T47D (cell line): ENCODE measurements at regions not wholly inside any gene's neighbourhood (a gene's known extent, or its start where the extent isn't known, plus 50 kb on each side); places are given as distances from the start of the nearest gene placed in this dataset.

Experiments used
- DNase-seq, 2 experiments: peaks; one replicate each; pipeline versions ENCODE4 v3.0.0 to v3.0.0-alpha.2; 2011 to 2012; ENCODE audit warnings: low read depth in 1 of 2, low spot score in 1 of 2
- JUND ChIP-seq: IDR thresholded peaks from 2 replicates; pipeline ENCODE4 v1.6.1; 2012; ENCODE audit warnings: low read depth
- in situ Hi-C: cut with HindIII; loops from 2 replicates; pipeline ENCODE4 v1.10.0; 2016; ENCODE audit warnings: low sequenced_read_pairs, low pct_unique_long_range_greater_than_20kb

DNA sequence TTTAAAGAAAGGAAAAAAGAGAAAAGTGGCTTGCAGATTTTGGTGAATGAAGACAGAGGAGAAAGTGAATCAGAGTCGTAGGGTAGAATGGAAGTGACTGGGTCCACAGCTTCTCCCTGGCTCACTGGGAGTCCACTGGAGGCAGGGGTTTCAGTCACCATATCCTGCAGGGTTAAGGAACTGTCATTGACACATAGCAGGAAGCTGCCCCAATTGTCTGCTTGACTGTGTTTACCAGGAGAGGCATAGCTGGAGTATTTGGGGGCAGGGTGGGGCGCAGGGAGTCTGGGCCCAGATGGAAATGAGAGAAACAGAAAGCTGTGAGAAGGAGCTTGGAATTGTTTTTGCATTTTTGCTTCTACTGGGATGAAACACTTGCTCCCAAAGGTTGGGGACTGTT, 228.8 kb upstream of the CSF3R start:
- in situ Hi-C loops: no loop called here
- DNase-seq: no peak

DNA sequence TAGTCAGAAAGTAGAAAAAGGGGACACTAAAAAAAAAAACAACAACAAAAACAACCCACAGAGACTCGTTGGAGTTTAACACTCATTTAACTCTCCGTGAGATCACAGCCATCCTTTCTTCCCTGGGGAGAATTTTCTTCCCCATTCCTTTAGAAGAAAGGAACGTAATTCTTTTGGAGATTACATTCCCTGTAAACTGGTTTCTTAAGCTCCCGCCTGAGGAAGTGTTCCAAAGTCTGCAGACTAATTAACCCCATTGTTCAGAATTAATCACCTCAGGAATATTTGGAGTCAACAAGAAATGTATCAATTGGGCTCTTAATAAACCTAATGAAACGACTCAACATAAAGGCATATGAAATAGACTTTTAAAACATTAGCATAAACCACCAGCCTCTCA, 228.2 kb upstream of the CSF3R start:
- peak in 1 of 2 experiments; percentile 51 for DNase-seq
- TF ChIP-seq JUND: no peak
- in situ Hi-C loops: no loop called here

More for the DNA sequence above, 228.8 kb upstream of the CSF3R start:
- TF ChIP-seq JUND: no peak

DNA sequence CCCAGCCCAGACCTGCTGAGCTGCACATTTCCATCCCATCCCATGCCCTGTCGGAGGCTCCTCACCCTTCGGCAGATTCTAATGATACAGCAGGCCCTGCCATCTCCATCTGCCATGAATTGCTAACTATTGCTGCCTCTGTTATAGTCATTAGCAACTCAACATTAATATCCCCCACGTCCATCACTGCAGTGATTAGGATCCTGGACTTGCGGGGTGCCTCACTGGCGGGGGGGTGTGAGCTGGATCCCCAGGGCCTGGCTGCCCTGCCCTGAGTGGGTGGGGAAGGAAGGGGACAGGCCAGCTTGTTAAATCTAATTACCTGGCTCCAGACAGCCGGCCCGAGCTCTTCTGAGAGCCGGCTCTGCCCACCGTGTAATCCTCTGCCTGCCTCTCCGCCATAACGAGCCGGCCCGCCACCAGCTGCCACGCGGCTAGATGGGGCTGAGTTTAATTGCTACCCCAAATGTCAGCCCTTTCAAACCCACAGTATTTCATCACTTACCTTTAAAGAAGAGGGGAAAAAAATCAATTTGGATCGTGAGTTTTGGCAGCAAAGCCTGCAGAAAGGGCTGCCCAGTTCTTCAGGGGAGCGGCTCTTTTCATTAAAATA, 227.3 kb upstream of the CSF3R start:
- TF ChIP-seq JUND: no peak

DNA sequence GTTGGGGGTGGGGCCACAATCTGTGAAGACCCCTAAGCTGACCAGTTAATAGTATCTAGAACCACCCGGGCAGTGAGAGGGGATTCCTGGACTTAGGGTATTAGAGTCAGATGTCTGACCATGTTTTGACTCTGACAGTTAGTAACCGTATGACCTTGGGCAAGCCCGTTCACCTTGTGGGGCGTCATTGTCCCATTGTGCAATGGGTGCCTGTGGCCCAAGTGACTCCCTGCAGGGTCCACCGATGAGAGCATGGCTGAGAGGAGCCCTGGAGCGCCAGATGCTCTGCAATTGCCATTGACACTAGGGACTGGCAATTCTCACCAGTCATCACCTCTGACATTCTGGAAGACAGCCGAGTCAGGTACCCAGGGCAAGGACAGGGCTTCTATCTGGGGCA, 225.9 kb upstream of the CSF3R start:
- no peak for TF ChIP-seq JUND
- in situ Hi-C loops: no loop called here
- DNase-seq: no peak

More for the DNA sequence above, 227.3 kb upstream of the CSF3R start:
- in situ Hi-C loops: no loop called here
- DNase-seq: no peak

DNA sequence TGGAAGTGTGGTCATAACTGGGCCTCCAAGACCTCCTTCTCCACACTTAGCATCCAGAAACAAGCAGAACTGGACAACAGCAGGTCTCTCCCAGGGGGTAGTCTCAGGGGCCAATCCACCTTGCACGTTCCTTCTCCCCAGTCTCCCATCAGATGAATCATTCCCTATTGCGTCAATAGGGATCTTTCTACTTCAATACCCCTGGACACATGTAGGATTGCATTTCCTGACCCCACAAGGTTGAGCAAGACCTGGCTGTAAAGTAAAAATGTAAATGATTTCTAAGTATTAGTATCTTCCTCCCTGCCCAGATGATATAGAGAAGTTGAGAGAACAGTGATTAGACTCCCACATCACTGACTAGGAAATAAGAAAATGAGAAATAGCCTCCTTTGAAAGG, 224.5 kb upstream of the CSF3R start:
- in situ Hi-C loops: no loop called here
- DNase-seq: no peak

DNA sequence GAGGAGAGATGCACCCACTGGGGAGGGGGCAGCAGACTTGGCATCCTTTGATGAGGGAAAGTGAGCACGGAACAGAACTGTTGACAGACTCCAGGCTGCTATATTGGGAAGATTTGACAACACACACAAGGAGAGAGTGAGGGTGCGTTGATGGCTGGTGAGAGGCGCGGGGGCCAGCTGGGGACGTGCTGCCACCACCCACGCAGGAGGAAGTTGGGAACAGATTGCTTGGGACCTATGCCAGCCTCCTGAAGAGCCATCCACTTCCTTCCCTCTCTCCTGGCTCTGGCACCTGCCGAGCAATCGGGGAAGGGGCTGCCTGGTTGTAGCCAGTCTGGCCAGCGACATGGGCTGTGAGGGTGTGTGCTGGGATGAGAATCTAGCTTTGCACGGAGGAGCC, 223.7 kb upstream of the CSF3R start:
- TF ChIP-seq JUND: no peak
- in situ Hi-C loops: no loop called here
- DNase-seq: no peak

More for the DNA sequence above, 224.5 kb upstream of the CSF3R start:
- TF ChIP-seq JUND: no peak

DNA sequence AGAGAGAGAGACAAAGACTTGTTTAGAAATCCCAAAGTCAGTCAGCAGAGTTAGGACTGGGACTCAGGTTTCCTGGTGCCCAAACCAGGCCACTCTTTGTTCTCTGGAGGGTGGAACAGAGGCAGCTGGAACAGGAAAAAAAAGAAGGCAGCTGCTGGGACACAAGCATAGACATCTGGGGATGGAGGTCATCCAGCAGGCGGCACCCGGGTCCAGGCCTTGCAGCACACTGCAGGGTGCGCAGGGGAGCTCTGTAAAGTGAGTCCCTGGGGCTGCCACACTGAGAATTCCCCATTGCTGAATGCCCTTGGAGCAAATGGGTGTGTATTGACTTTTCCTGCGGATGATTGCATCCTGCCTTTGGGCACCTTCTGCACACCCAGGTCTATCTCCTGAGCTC, 222.9 kb upstream of the CSF3R start:
- no peak for TF ChIP-seq JUND
- peak in 1 of 2 experiments; percentile 64 for DNase-seq
- in situ Hi-C loops: no loop called here

DNA sequence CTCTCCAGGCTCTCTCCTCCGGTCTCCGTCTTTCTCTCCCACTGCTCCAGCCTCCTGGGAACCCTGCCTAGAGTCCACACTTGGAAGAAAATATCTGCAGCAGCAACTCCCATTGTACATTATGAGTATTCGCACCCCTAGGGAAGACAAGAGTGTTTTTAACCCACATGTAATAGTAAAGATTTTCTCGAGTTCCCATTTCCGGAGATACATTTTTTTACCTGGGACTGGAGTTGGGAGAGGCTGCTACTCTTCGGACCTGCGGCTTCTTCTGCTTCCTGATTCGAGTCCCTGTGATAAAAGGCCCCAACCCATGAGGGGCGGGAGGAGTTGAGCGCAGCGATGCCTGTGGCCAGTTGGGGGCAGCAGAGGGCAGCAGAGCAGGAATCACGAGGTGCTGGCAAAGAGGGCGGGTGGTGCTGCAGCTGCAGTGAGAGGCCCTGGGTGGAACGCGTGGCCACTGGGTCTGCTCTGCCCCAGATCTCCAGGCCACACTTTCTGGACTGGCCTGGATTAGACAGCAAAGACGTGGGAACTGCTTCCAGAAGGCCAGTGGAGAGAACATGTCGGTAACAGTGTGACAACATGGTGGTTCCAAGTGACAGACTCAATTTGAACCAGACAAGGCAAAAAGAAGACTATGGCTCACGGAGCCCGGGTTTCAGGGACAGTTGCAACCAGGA, 221.0 kb upstream of the CSF3R start:
- TF ChIP-seq JUND: no peak
- in situ Hi-C loops: no loop called here
- DNase-seq: peak; percentile 66 to 68

DNA sequence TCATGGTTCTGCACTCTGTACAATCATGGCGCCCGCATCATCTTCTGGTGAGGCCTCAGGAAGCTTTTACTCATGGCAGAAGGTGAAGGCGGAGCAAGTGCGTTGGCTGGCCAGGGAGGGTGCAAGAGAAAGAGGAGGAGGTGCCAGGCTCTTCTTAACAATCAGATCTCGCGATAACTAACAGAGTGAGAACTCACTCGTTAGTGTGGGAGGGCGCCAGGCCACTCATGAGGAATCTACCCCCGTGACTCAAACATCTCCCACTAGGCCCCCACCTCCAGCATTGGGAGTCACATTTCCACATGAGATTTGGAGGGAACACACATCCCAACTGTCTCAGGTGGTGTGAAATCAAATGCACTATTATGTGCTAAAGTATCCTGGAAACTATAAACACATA, 220.2 kb upstream of the CSF3R start:
- in situ Hi-C loops: no loop called here
- no peak for TF ChIP-seq JUND
- DNase-seq: no peak

DNA sequence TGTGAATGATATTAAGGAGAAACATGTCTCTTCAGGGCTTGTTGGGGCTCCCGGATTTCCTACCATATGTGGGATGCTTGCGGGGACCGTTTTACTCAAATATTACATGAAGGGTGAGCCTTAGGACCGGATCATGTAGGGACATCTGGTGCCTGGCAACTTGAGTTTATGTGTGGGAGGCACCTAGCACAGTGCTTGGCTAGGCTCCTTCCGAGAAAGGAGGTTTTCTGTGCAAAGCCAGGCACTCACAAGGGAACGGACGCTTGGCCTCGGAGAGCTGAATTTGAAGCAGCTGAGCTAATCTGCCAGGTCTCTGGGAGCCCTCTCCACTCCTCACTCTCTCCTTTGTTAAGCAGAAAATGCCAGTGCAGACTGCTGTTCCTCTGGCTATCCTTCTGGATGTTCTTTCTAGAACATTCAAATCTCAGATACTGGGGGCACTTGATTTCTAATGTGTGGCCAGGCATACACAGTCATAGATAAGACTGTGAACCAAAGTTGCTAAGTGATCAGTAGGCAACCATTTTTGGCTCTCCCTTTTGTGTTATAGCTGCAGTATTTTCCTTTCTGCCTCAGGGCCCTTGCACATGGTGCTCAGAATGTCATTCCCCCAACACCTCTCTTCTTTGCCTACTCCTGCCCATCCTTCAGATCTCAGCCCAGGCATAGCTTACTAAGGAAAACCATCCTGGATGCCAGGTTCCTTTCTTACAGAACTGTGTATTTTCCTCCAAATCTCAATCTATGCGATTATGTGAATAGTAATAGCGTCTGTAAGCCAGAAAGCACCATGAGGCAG, 216.6 kb upstream of the CSF3R start:
- DNase-seq: no peak
- TF ChIP-seq JUND: no peak
- in situ Hi-C loops: no loop called here

DNA sequence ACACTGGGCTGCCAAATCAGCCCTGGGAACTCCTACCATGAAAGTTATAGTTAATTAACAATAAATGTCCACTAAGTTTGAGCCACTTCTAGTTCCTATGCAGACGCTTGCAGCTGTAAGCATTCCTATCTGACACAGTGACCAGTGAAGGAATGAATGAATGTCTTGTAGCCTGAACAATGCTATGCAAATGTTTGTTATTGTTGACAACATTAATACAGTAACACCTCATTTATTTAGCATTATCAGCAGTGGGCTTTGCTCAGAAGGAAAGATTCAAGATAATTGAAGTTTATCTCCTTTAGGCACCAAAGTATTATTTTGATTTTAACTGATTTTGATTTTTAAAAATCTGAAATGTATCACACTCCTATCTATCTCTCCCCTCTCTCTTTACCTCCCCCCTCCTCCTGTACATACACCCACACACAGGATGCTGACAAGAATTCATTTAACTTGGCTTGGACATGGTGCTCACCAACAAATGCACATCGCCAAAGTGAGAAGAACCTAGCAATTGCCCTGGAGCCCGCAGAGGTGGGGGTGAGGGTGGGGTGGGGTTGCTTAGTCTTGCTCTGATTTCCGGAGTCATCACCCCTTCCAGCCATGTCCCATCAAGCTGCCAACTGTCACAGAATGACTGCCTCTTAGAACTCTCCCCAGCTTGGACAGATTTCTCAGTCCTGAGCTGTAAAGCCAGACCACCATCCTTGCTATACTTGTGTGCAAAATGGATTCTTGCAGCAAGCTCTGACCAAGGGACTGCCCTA, 215.3 kb upstream of the CSF3R start:
- in situ Hi-C loops: no loop called here
- no peak for DNase-seq

DNA sequence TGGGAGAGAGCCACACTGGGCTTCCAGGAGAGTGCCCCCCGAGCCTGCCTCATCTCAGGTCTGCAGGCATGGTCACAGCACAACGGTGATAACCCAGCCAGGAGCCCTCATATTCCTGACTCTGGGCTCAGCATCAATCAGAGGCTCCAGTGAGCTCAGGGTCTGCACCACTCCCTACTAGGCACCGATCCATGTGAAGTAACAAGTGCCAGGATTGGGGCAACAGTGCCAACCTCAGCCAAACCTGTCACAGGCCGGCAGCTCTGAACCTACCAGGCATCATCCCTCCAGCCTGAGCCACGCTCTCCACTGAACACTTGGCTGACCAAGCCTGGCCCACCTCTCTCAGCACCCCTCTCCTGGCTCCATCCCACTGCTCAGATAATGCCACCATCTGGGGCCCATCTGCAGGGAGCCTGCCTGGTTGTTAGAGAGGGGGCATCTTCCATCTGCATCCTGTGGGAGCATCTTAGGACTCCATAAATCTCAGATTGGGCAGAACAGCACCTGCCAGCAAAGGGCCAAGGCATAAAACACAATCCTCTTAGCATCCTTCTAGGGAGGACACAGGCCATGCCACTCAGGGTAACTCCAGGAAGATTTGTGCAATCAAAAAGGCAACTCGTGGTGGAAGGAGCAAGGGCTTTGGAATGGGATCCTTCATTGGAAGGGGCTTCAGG, 213.7 kb upstream of the CSF3R start:
- no peak for DNase-seq
- TF ChIP-seq JUND: no peak
- in situ Hi-C loops: no loop called here

More for the DNA sequence above, 215.3 kb upstream of the CSF3R start:
- no peak for TF ChIP-seq JUND

DNA sequence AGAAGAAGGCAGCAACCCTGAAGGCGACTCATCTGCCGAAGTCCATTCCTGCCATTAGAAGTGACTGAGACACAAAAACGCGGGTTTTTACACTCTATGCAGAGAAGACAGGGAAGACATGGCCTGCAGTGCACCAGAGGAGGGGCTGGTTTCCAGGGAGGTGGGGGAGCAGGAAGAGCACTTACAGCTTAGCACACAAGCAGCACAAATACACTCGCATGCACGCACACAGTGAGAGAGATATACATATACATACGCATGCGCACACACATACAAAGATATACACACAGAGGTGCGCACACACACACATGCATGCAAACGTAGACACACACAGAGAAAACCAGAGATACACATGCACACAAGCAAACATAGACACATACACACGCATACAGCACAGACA, 210.9 kb upstream of the CSF3R start:
- no peak for DNase-seq
- TF ChIP-seq JUND: no peak
- in situ Hi-C loops: no loop called here
